Breast epithelium (tissue), 3 donors: ENCODE measurements at regions not wholly inside any gene's neighbourhood (a gene's known extent, or its start where the extent isn't known, plus 50 kb on each side); places are given as distances from the start of the nearest gene placed in this dataset.
"Not testable (repeated sequence)": the region's sequence is repeated elsewhere in the genome, so short reads cannot be mapped to it uniquely, and the experiment has no call there.

Experiments
- CTCF ChIP-seq, 3 donors: fragments of 450-650 bp; IDR thresholded peaks; one replicate each; pipeline ENCODE4 v1.5.1; 2016 to 2017; ENCODE audit warnings: antibody characterized with exemption in 3 of 3, mild to moderate bottlenecking in 3 of 3, moderate library complexity in 3 of 3
- POLR2A ChIP-seq: fragments of 450-650 bp; IDR thresholded peaks from one replicate; pipeline ENCODE4 v1.6.1; 2016; ENCODE audit warnings: antibody characterized with exemption, mild to moderate bottlenecking, moderate library complexity

GRCh38 chr3:154810017-154810416, 270.1 kb upstream of the MME start:
- TF ChIP-seq POLR2A; CTCF (IDR thresholded peaks at IDR 0.05): not testable (repeated sequence)
